ENCODE measurements at regions not wholly inside any gene's neighbourhood (a gene's known extent, or its start where the extent isn't known, plus 50 kb on each side); places are given as distances from the start of the nearest gene placed in this dataset.

DNA sequence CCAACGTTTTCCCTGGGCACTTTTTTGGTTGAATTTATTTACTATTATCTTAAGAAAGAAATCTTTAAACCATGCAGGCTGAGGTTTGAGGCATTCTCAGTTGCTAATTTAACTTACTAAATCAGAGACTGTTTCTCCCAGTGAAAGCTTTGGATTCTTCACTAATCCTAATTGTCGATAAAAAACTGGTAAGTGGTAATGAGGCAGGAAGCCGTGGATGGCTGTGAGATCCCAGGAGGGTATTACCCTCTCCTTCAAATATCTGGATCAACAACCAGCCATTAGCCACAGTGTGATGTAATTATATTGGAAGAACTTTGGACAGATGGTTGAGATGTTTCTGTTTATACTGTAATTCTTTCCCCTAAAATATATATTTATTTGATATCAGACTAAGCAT lies 485.0 kb downstream of the DISC1 start:
- TF ChIP-seq, protein P1, sequence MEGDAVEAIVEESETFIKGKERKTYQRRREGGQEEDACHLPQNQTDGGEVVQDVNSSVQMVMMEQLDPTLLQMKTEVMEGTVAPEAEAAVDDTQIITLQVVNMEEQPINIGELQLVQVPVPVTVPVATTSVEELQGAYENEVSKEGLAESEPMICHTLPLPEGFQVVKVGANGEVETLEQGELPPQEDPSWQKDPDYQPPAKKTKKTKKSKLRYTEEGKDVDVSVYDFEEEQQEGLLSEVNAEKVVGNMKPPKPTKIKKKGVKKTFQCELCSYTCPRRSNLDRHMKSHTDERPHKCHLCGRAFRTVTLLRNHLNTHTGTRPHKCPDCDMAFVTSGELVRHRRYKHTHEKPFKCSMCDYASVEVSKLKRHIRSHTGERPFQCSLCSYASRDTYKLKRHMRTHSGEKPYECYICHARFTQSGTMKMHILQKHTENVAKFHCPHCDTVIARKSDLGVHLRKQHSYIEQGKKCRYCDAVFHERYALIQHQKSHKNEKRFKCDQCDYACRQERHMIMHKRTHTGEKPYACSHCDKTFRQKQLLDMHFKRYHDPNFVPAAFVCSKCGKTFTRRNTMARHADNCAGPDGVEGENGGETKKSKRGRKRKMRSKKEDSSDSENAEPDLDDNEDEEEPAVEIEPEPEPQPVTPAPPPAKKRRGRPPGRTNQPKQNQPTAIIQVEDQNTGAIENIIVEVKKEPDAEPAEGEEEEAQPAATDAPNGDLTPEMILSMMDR (IDR thresholded peaks at IDR 0.05; ENCODE audit: low read length) = no peak
- TF ChIP-seq EZH2 (optimal IDR thresholded peaks at IDR 0.05; ENCODE audit: low read depth, low read length) (no peak), EZH2phosphoT487 (IDR thresholded peaks at IDR 0.05; ENCODE audit: low read length) (no peak)
